ENCODE measurements at regions not wholly inside any gene's neighbourhood (a gene's known extent, or its start where the extent isn't known, plus 50 kb on each side); places are given as distances from the start of the nearest gene placed in this dataset.

DNA sequence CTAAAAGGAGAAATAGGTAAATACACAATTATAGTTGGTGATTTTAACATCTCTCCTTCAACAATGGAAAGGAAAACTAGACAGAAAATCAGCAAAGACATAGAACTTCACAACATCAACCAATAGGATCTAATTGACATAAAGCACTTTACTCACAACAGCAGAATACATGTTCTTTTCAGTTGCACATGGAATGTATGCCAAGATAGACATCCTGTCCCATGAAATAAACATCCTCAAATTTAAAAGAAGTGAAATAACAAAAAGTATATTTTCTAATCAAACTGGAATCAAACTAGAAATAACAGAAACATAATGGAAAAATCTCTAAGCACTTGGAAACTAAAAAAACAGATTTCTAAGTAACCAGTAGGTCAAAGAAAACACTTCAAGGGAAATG, 296.2 kb upstream of the RGS6 start:
- ATAC-seq (ENCODE audit: low read depth) (no peak), DNase-seq (no peak)
- no peak overlapping the region for H3K14ac ChIP-seq (replicated peaks; ENCODE audit: low read depth, low read length)
- peaks cover 6% of the 10 kb centered on the region; the same call in 1 of the 2 replicates for H3K4me1 ChIP-seq (ENCODE audit: control insufficient read depth, insufficient read depth, low read length)
- H4K20me1 ChIP-seq (ENCODE audit: insufficient read depth, low read length): no peaks in the 10 kb centered on the region; the same call in 1 of the 2 replicates
- H3K9ac ChIP-seq (ENCODE audit: low read depth, low read length): no peak overlapping the region
- H2AFZ ChIP-seq (replicated peaks; ENCODE audit: low read length, poor library complexity): no peak overlapping the region
- H3K4me3 ChIP-seq (ENCODE audit: insufficient read depth, low read depth, low read length): no peak overlapping the region
- TF ChIP-seq RCOR1 (IDR thresholded peaks at IDR 0.05; ENCODE audit: insufficient replicate concordance, low read length) (no peak), SMC3 (IDR thresholded peaks at IDR 0.05; ENCODE audit: low read depth, low read length) (no peak), POLR2A (IDR thresholded peaks at IDR 0.05; ENCODE audit: low read depth, low read length) (no peak), RFX5 (IDR thresholded peaks at IDR 0.05; ENCODE audit: low read depth, low read length) (no peak), CEBPB (IDR thresholded peaks at IDR 0.05; ENCODE audit: low read depth, low read length) (no peak), BHLHE40 (IDR thresholded peaks at IDR 0.05; ENCODE audit: low read depth, low read length) (no peak), ELK1 (IDR thresholded peaks at IDR 0.05; ENCODE audit: borderline replicate concordance, low read depth, low read length) (no peak), FOS (IDR thresholded peaks at IDR 0.05; ENCODE audit: low read depth, low read length) (no peak), MAFK (IDR thresholded peaks at IDR 0.05; ENCODE audit: low read depth, low read length) (no peak), MXI1 (IDR thresholded peaks at IDR 0.05; ENCODE audit: borderline replicate concordance, low read depth, low read length) (no peak), CTCF (conservative IDR thresholded peaks at IDR 0.05; ENCODE audit: low read depth, low read length) (no peak), RAD21 (IDR thresholded peaks at IDR 0.05; ENCODE audit: low read length) (no peak), CHD1 (IDR thresholded peaks at IDR 0.05; ENCODE audit: low read depth, low read length) (no peak), USF2 (IDR thresholded peaks at IDR 0.05; ENCODE audit: low read depth, low read length) (no peak), NFE2L2 (IDR thresholded peaks at IDR 0.05; ENCODE audit: low read depth, low read length) (no peak), MAZ (IDR thresholded peaks at IDR 0.05; ENCODE audit: borderline replicate concordance, low read depth, low read length) (no peak)
- H3K27me3 ChIP-seq (ENCODE audit: control insufficient read depth, insufficient read depth, low read length): no peaks in the 10 kb centered on the region
- H4K8ac ChIP-seq (ENCODE audit: low read depth in 2 of 2, low read length in 2 of 2): no peak overlapping the region
- H3K4me2 ChIP-seq (ENCODE audit: low read depth, low read length): no peak overlapping the region
- H4K91ac ChIP-seq (ENCODE audit: insufficient read depth, low read depth, low read length): no peak overlapping the region
- no peak overlapping the region for H2AK9ac ChIP-seq (replicated peaks; ENCODE audit: low read depth, low read length, poor library complexity)
- no peak overlapping the region for H2AK5ac ChIP-seq (ENCODE audit: low read depth, low read length)
- dilution Hi-C loops (cut with HindIII; ENCODE audit: low sequenced_read_pairs, unreplicated experiment) (no loop called here), in situ Hi-C loops (cut with MboI; ENCODE audit: low sequenced_read_pairs) (no loop called here), intact Hi-C loops (cut with micrococcal nuclease) (loop anchor here (5.0 kb wide), 1 partner anchor 314 kb away; the partner anchor contains the start of gene SIPA1L1)
- no peak overlapping the region for H3K23ac ChIP-seq (ENCODE audit: low read depth, low read length)
- H3K18ac ChIP-seq (ENCODE audit: low read depth, low read length): no peak overlapping the region
- H3K56ac ChIP-seq (ENCODE audit: extremely low read depth, insufficient read depth, low read length): no peak overlapping the region
- H2BK20ac ChIP-seq (ENCODE audit: low read depth, low read length): no peak overlapping the region
- H3K79me1 ChIP-seq (ENCODE audit: low read depth in 1 of 2, low read length in 2 of 2): peaks cover 3 to 18% of the 10 kb centered on the region in 2 experiments; a peak in 2 of 4 replicates
- H2BK5ac ChIP-seq (ENCODE audit: low read depth, low read length, poor library complexity, severe bottlenecking): no peak overlapping the region
- no TSS peak for BruUV-seq (replicated peaks)
- ChIA-PET POLR2A (ENCODE audit: unreplicated experiment) (no interaction called here), CTCF (interaction anchor here (0.6 kb wide), 1 partner anchor 384 kb away, joined by 3 read pairs; no protein-coding TSS in a partner anchor)
- peaks cover 1% of the 10 kb centered on the region; the same call in 1 of the 2 replicates for H3K36me3 ChIP-seq (ENCODE audit: control insufficient read depth, insufficient read depth, low read length)
- H3K4ac ChIP-seq (ENCODE audit: low read depth, low read length): no peak overlapping the region
- H3K9me3 ChIP-seq (ENCODE audit: control insufficient read depth, insufficient read depth, low read length): no peaks in the 10 kb centered on the region
- H4K5ac ChIP-seq (ENCODE audit: low read depth, low read length): no peak overlapping the region
- H3K9me1 ChIP-seq (ENCODE audit: insufficient read depth, low read length): peaks cover 4% of the 10 kb centered on the region; the same call in 1 of the 2 replicates
- H2BK15ac ChIP-seq (ENCODE audit: low read depth, low read length): no peak overlapping the region
- no peak overlapping the region for H3K27ac ChIP-seq (ENCODE audit: insufficient read depth, low read length)
- no peak overlapping the region for H2BK120ac ChIP-seq (ENCODE audit: low read depth, low read length)
